ENCODE measurements at regions not wholly inside any gene's neighbourhood (a gene's known extent, or its start where the extent isn't known, plus 50 kb on each side); places are given as distances from the start of the nearest gene placed in this dataset.

DNA sequence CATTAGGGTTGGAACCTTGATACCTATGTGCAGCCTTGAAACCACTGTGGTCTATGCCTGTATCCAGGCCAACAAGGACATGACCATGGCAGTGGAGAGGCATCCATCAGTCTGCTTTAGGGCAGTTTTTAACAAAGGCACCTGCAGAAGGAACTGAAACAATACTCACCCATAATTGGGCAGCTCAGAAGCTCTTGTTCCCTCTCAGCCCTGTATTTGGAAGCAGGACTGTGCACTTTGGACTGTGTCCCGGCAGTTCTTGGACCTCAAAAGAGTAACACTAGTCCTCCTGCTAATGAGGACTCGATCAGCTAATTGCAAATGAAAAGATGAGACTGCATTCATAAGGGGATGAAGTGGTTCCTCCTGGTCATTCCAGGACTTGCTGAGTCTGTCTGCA, 500.2 kb upstream of the TNP1 start:
- TF ChIP-seq, protein P1, sequence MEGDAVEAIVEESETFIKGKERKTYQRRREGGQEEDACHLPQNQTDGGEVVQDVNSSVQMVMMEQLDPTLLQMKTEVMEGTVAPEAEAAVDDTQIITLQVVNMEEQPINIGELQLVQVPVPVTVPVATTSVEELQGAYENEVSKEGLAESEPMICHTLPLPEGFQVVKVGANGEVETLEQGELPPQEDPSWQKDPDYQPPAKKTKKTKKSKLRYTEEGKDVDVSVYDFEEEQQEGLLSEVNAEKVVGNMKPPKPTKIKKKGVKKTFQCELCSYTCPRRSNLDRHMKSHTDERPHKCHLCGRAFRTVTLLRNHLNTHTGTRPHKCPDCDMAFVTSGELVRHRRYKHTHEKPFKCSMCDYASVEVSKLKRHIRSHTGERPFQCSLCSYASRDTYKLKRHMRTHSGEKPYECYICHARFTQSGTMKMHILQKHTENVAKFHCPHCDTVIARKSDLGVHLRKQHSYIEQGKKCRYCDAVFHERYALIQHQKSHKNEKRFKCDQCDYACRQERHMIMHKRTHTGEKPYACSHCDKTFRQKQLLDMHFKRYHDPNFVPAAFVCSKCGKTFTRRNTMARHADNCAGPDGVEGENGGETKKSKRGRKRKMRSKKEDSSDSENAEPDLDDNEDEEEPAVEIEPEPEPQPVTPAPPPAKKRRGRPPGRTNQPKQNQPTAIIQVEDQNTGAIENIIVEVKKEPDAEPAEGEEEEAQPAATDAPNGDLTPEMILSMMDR (IDR thresholded peaks at IDR 0.05) = no peak
- TF ChIP-seq EP300 (IDR thresholded peaks at IDR 0.05; ENCODE audit: borderline replicate concordance in 1 of 2, low read depth in 1 of 2, low read length in 1 of 2) = no peak
